Lower leg skin (tissue), 4 donors: ENCODE measurements at regions not wholly inside any gene's neighbourhood (a gene's known extent, or its start where the extent isn't known, plus 50 kb on each side); places are given as distances from the start of the nearest gene placed in this dataset.

Experiments used
- DNase-seq, 2 donors: peaks; one replicate each; pipeline ENCODE4 v3.0.0-alpha.2; 2019; ENCODE audit warnings: low spot score in 2 of 2
- H3K4me3 ChIP-seq: fragments of 200-600 bp; sonication (generic); 2 replicates; pipeline ENCODE4 v1.5.1; 2017; ENCODE audit warnings: mild to moderate bottlenecking, low read depth; ENCODE audit not compliant: poor library complexity, severe bottlenecking
- CTCF ChIP-seq, 3 donors: fragments of 450-650 bp; IDR thresholded peaks; one replicate each; pipeline ENCODE4 v1.5.1; 2016; ENCODE audit warnings: antibody characterized with exemption in 3 of 3, mild to moderate bottlenecking in 3 of 3, moderate library complexity in 2 of 3
- POLR2A ChIP-seq, 2 donors: fragments of 450-650 bp; IDR thresholded peaks; one replicate each; pipeline ENCODE4 v1.6.1; 2016 to 2017; ENCODE audit warnings: antibody characterized with exemption in 2 of 2, mild to moderate bottlenecking in 1 of 2, moderate library complexity in 1 of 2
- WGBS, 2 donors: methylation state at CpG; one replicate each; pipeline ENCODE4 v1.1.5; 2018; 5-methylcytosine and 5-hydroxymethylcytosine counted together
- intact Hi-C: fragments of 100-400 bp; cut with DNase I; formaldehyde crosslinking; loops from one replicate; pipeline ENCODE4 v1.15.0; 2023; ENCODE audit warnings: low total_unique reads

- no peak overlapping the region for H3K4me3 ChIP-seq
- intact Hi-C loops: no loop called here
- TF ChIP-seq POLR2A (IDR thresholded peaks at IDR 0.05) (no peak), CTCF (IDR thresholded peaks at IDR 0.05) (no peak)
- DNase-seq: no peak
Observed at GRCh38 chr7:18179093-18179492, 151.4 kb upstream of the PRPS1L1 start.

GRCh38 chr7:18180685-18181084 lies 153.0 kb upstream of the PRPS1L1 start:
- DNase-seq: no peak
- WGBS, 2 donors: 87 to 92% methylated on average over 1 of the region's 1 CpG

GRCh38 chr7:18189500-18190126 lies 162.0 kb upstream of the PRPS1L1 start:
- H3K4me3 ChIP-seq: no peak overlapping the region
- DNase-seq: no peak
- 86 to 88% methylated on average over 5 of the region's 5 CpGs for WGBS, 2 donors
- intact Hi-C loops: no loop called here
- TF ChIP-seq CTCF (IDR thresholded peaks at IDR 0.05) (no peak), POLR2A (IDR thresholded peaks at IDR 0.05) (no peak)

More at GRCh38 chr7:18180685-18181084, 153.0 kb upstream of the PRPS1L1 start:
- no peak for TF ChIP-seq CTCF (IDR thresholded peaks at IDR 0.05)
- no peak for TF ChIP-seq POLR2A (IDR thresholded peaks at IDR 0.05)
- intact Hi-C loops: loop anchor here (5.0 kb wide), 1 partner anchor 1082 kb away; no protein-coding TSS in a partner anchor
- no peak overlapping the region for H3K4me3 ChIP-seq

- H3K4me3 ChIP-seq: no peak overlapping the region
- WGBS, 2 donors: 25 to 32% methylated on average over 2 of the region's 2 CpGs
- DNase-seq: no peak
- intact Hi-C loops: no loop called here
- no peak for TF ChIP-seq POLR2A (IDR thresholded peaks at IDR 0.05)
- no peak for TF ChIP-seq CTCF (IDR thresholded peaks at IDR 0.05)
Observed at GRCh38 chr7:18191341-18191740, 163.7 kb upstream of the PRPS1L1 start.

GRCh38 chr7:18191862-18192625 lies 164.4 kb upstream of the PRPS1L1 start:
- intact Hi-C loops: no loop called here
- no peak overlapping the region for H3K4me3 ChIP-seq
- TF ChIP-seq CTCF (IDR thresholded peaks at IDR 0.05): no peak
- no peak for TF ChIP-seq POLR2A (IDR thresholded peaks at IDR 0.05)
- 79 to 85% methylated on average over 8 of the region's 8 CpGs for WGBS, 2 donors
- no peak for DNase-seq
